ENCODE measurements at regions not wholly inside any gene's neighbourhood (a gene's known extent, or its start where the extent isn't known, plus 50 kb on each side); places are given as distances from the start of the nearest gene placed in this dataset.

GRCh38 chr3:70870576-70870975 is 558.1 kb upstream of the MDFIC2 start:
- DNase-seq (ENCODE audit: low read depth, low spot score) (no peak), ATAC-seq (no peak)
- Histone ChIP-seq H3K36me3 (ENCODE audit: control insufficient read depth in 1 of 2, insufficient read depth in 2 of 2, low read length in 2 of 2) (no peaks in the 10 kb centered on the region), H3K27ac (ENCODE audit: low read depth, low read length) (no peak overlapping the region), H3K4me1 (ENCODE audit: control insufficient read depth in 1 of 2, insufficient read depth in 2 of 2, low read length in 2 of 2) (no peaks in the 10 kb centered on the region), H3K9me2 (ENCODE audit: insufficient read depth) (no peaks in the 10 kb centered on the region), H3K4me3 (replicated peaks in 1 of 2; ENCODE audit: low read depth in 1 of 2, low read length in 2 of 2) (no peak overlapping the region), H3K27me3 (ENCODE audit: insufficient read depth, low read length) (no peaks in the 10 kb centered on the region), H3K9ac (ENCODE audit: low read length) (no peak overlapping the region), H2AFZ (ENCODE audit: low read depth, low read length, poor library complexity, severe bottlenecking) (no peak overlapping the region), H3K4me2 (ENCODE audit: low read length) (no peak overlapping the region), H3K79me2 (ENCODE audit: insufficient read depth, low read length) (no peaks in the 10 kb centered on the region), H3K9me3 (ENCODE audit: control insufficient read depth in 1 of 2, insufficient read depth in 1 of 2, low read depth in 1 of 2, low read length in 2 of 2) (no peaks in the 10 kb centered on the region; a peak in 1 of 4 replicates), H4K20me1 (ENCODE audit: insufficient read depth) (no peaks in the 10 kb centered on the region)
- ChIA-PET CTCF (no interaction called here), RAD21 (ENCODE audit: low non-redundant PET in 1 of 2, low total read pairs in 2 of 2, uncharacterized antibody in 2 of 2, unreplicated experiment in 2 of 2) (no interaction called here), POLR2A (no interaction called here)
- TF ChIP-seq ZFX (IDR thresholded peaks at IDR 0.05): no peak
- TF ChIP-seq POLR2AphosphoS5 (IDR thresholded peaks at IDR 0.05; ENCODE audit: low read depth, low read length): no peak
- TF ChIP-seq YY1 (IDR thresholded peaks at IDR 0.05; ENCODE audit: extremely low read depth, insufficient replicate concordance, low read depth, low read length): no peak
- TF ChIP-seq CTCF (IDR thresholded peaks at IDR 0.05 in 2 of 3, conservative IDR thresholded peaks at IDR 0.05 in 1 of 3; ENCODE audit: borderline replicate concordance in 1 of 3, insufficient read depth in 1 of 3, low read depth in 2 of 3, low read length in 2 of 3): no peak
- no peak for TF ChIP-seq SRF (IDR thresholded peaks at IDR 0.05; ENCODE audit: low read depth)
- no peak for TF ChIP-seq RAD21 (IDR thresholded peaks at IDR 0.05; ENCODE audit: low read depth)
- no peak for TF ChIP-seq CBX3 (IDR thresholded peaks at IDR 0.05; ENCODE audit: low read depth)
- no peak for TF ChIP-seq ELF1 (IDR thresholded peaks at IDR 0.05; ENCODE audit: borderline replicate concordance, low read depth)
- no peak for TF ChIP-seq ZNF274 (IDR thresholded peaks at IDR 0.05; ENCODE audit: low read depth, low read length)
- TF ChIP-seq JUND (IDR thresholded peaks at IDR 0.05): no peak
- no peak for TF ChIP-seq ZBTB33 (IDR thresholded peaks at IDR 0.05; ENCODE audit: extremely low read depth, insufficient replicate concordance, low read length)
- TF ChIP-seq EZH2phosphoT487 (IDR thresholded peaks at IDR 0.05; ENCODE audit: borderline replicate concordance): no peak
- BruUV-seq (replicated peaks): no TSS peak
- intact Hi-C loops (cut with micrococcal nuclease): no loop called here
